Fibroblast of skin of left quadriceps (primary cell): ENCODE measurements at regions not wholly inside any gene's neighbourhood (a gene's known extent, or its start where the extent isn't known, plus 50 kb on each side); places are given as distances from the start of the nearest gene placed in this dataset.

Source experiments
- DNase-seq, 2 experiments: peaks; one replicate each; pipeline ENCODE4 v3.0.0-alpha.2; 2013; ENCODE audit warnings: low read depth in 2 of 2

DNA sequence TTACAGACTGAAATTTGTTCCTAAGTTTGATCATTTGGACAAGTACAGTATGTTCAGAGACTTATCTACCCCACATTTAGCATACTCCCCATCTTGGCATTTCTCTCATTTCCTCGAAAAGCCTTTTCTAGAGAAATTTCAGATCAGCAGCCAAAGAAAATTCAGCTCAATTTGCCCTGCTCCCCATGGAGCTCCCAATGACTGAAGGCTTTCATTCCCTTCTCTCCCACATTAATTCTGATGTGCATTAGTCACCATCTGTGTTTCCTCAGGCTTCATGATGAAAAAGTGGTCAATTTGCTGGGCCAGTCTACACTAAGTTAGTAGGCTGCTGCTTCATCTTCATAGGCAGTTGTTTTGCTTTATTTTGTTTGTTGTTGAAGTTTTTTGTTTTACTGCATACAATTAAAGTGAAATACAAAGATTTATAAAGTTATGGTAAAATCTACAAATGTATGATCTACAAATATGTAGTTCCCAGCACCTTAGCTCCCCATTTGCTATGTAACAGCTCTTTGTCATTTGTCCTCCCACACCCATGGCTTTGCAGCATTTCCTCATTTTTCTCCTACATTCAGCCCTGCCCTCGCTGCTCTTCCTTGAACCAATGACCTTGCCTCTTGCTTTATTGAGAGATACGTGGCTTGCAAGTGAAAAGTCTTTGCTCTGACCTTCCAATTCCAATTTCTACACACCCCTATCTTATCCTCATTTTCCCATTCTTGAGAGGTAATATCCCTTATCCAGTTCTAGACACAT, 193.9 kb downstream of the ANAPC10 start:
- peak in 1 of 2 experiments; percentile 4 for DNase-seq

DNA sequence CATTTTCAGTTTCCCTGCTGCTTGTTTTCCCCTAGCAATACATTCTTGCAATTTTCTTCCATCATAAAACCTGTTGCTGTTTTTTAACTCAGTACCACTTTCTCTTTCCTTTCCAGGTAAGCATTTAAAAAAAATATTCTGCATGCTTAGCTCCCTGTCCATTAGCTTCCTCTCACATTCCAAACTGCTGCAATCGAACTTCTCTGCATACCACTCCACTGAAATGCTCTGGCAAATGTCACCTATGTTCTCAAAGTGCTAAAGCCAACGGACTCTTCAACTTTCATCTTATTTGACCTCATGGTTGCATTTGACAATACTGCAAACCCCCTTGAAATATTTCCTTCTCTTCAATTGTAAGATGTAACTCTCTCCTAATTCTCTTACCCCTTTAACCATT, 192.7 kb downstream of the ANAPC10 start:
- no peak for DNase-seq

DNA sequence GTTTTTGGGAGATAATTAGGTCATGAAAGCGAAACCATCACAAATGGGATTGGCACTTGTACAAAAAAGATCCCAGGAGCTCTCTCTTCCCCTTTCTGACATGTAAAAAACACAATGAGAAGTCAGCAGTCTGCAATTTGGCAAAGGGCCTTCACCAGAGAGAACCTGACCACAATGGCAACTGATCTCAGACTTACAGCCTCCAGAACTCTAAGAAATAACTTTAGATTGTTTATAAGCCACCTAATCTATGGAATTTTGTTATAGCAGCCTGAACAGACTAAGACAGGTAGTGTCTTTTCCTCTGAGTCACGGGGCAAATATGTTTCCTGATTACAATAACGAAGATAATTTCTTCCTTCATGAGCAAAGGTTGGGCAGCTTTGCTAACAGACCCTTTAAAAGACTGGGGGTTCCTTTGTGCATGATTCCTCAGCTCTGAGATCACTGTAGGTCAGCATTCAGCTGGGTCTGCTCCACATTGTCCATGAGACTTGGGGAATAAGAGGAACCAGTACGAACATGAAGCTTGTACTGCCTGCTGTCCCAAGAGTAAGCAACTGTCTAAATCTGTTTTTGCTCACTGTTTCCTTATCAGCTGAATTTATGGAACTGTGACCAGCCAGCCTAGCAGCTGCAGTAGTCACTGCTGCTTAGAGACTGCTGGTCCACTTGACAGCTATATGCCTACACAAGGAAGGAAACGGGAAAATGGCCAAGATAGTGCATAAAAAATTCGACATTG, 191.6 kb downstream of the ANAPC10 start:
- DNase-seq = no peak

DNA sequence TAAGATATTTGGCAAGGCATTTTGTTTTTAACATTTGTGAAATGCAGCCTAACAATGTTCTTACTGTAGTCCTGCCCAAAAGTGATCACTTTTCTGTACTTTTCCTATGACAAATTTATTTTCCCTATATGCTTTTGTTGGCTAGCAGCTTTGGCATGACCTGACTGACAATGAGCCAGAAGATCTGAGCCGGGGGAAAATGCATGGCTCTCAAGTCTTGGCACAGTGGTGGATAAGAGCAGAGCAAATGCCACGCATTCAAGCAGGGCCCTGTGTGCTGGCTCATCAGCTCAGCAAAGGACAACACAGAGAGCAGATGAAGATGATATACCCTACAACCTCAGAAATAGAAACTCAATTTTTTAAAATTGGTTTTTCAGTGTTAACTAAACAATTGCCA, 187.3 kb downstream of the ANAPC10 start:
- DNase-seq = no peak
